Tibial nerve (tissue), 4 donors: ENCODE measurements at regions not wholly inside any gene's neighbourhood (a gene's known extent, or its start where the extent isn't known, plus 50 kb on each side); places are given as distances from the start of the nearest gene placed in this dataset.

Experiments
- DNase-seq, 2 donors: peaks; one replicate each; pipeline ENCODE4 v3.0.0-alpha.2; 2019; ENCODE audit warnings: low spot score in 2 of 2
- H3K27ac ChIP-seq, 4 donors: fragments of 200-600 bp; sonication (generic) in 3 of 4; one replicate each; pipeline ENCODE4 v1.5.1; 2017 to 2019; ENCODE audit warnings: mild to moderate bottlenecking in 1 of 4
- H3K27me3 ChIP-seq, 2 donors: fragments of 200-600 bp; sonication (generic) in 1 of 2; one replicate each; pipeline versions ENCODE4 v1.5.1 to v1.6.0; 2017 to 2019
- H3K36me3 ChIP-seq, 3 donors: fragments of 200-600 bp; sonication (generic); one replicate each; pipeline ENCODE4 v1.5.1; 2018 to 2019
- H3K4me1 ChIP-seq, 4 donors: fragments of 200-600 bp; sonication (generic) in 3 of 4; one replicate each; pipeline ENCODE4 v1.5.1; 2017 to 2019
- H3K4me3 ChIP-seq, 4 donors: fragments of 200-600 bp; sonication (generic) in 3 of 4; one replicate each; pipeline ENCODE4 v1.5.1; 2017 to 2019; ENCODE audit warnings: mild to moderate bottlenecking in 1 of 4, moderate library complexity in 1 of 4
- H3K9me3 ChIP-seq, 4 donors: fragments of 200-600 bp; sonication (generic) in 3 of 4; one replicate each; pipeline ENCODE4 v1.5.1; 2017 to 2019
- EP300 ChIP-seq, 2 donors: sonication (generic); formaldehyde crosslinking; IDR thresholded peaks; one replicate each; pipeline ENCODE4 v1.6.1; 2017; ENCODE audit warnings: antibody characterized with exemption in 2 of 2, mild to moderate bottlenecking in 1 of 2
- POLR2A ChIP-seq, 2 donors: fragments of 450-650 bp; IDR thresholded peaks; one replicate each; pipeline ENCODE4 v1.6.1; 2017; ENCODE audit warnings: antibody characterized with exemption in 2 of 2, mild to moderate bottlenecking in 2 of 2, moderate library complexity in 2 of 2
- WGBS, 2 donors: methylation state at CpG; one replicate each; pipeline ENCODE4 v1.1.5; 2018; 5-methylcytosine and 5-hydroxymethylcytosine counted together
- TF ChIP-seq, protein P1 (sequence below), 5 experiments: fragments of 200-600 bp in 3 of 5; fragments of 450-650 bp in 2 of 5; sonication (generic) in 3 of 5; IDR thresholded peaks; one replicate each; pipeline ENCODE4 v1.5.1; 2016 to 2019; ENCODE audit warnings: antibody characterized with exemption in 5 of 5, mild to moderate bottlenecking in 3 of 5, moderate library complexity in 2 of 5

DNA sequence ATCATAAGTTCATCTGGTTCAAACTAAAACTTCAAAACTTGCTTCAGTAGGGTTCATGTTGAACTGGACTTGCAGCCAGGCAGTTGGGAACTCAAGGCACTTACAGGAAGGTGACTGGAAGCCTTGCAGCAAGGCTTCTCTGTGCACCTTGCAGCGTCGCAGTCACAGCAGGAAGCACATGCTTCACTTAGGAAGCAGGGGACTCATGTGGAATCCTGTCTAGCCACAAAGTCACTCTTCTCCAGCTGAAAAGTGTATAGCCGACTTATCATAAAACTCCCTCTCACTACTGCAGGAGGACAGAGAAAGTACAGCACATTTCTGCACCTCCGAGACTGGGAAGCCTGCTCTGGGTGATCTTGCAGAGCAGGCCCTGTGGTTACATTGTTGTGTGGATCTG lies 114.0 kb upstream of the PRB2 start:
- Histone ChIP-seq H3K27ac (no peak overlapping the region), H3K36me3 (no peaks in the 10 kb centered on the region), H3K4me3 (no peak overlapping the region), H3K4me1 (no peaks in the 10 kb centered on the region), H3K9me3 (no peaks in the 10 kb centered on the region), H3K27me3 (no peaks in the 10 kb centered on the region)
- no peak for DNase-seq
- 60 to 64% methylated on average over 4 of the region's 4 CpGs for WGBS, 2 donors
- TF ChIP-seq, protein P1, sequence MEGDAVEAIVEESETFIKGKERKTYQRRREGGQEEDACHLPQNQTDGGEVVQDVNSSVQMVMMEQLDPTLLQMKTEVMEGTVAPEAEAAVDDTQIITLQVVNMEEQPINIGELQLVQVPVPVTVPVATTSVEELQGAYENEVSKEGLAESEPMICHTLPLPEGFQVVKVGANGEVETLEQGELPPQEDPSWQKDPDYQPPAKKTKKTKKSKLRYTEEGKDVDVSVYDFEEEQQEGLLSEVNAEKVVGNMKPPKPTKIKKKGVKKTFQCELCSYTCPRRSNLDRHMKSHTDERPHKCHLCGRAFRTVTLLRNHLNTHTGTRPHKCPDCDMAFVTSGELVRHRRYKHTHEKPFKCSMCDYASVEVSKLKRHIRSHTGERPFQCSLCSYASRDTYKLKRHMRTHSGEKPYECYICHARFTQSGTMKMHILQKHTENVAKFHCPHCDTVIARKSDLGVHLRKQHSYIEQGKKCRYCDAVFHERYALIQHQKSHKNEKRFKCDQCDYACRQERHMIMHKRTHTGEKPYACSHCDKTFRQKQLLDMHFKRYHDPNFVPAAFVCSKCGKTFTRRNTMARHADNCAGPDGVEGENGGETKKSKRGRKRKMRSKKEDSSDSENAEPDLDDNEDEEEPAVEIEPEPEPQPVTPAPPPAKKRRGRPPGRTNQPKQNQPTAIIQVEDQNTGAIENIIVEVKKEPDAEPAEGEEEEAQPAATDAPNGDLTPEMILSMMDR (IDR thresholded peaks at IDR 0.05) = no peak
- TF ChIP-seq POLR2A (IDR thresholded peaks at IDR 0.05) = no peak
- TF ChIP-seq EP300 (IDR thresholded peaks at IDR 0.05) = no peak

GRCh38 chr12:11510671-11511070 lies 115.3 kb upstream of the PRB2 start:
- TF ChIP-seq, protein P1 (IDR thresholded peaks at IDR 0.05) = no peak
- TF ChIP-seq POLR2A (IDR thresholded peaks at IDR 0.05) = no peak
- no peak for TF ChIP-seq EP300 (IDR thresholded peaks at IDR 0.05)
- no peaks in the 10 kb centered on the region for H3K27me3 ChIP-seq
- H3K36me3 ChIP-seq = no peaks in the 10 kb centered on the region
- H3K4me1 ChIP-seq = no peaks in the 10 kb centered on the region
- H3K9me3 ChIP-seq = no peaks in the 10 kb centered on the region
- WGBS, 2 donors = 73 to 83% methylated on average over 1 of the region's 1 CpG
- no peak overlapping the region for H3K27ac ChIP-seq
- no peak for DNase-seq
- no peak overlapping the region for H3K4me3 ChIP-seq

- Histone ChIP-seq H3K4me3 (no peak overlapping the region), H3K36me3 (no peaks in the 10 kb centered on the region), H3K27ac (no peak overlapping the region), H3K9me3 (no peaks in the 10 kb centered on the region), H3K27me3 (no peaks in the 10 kb centered on the region), H3K4me1 (no peaks in the 10 kb centered on the region)
- TF ChIP-seq POLR2A (IDR thresholded peaks at IDR 0.05) = no peak
- TF ChIP-seq EP300 (IDR thresholded peaks at IDR 0.05) = no peak
- TF ChIP-seq, protein P1 (IDR thresholded peaks at IDR 0.05) = no peak
- DNase-seq = no peak
- whole genome bisulfite sequencing, 2 donors = 34 to 51% methylated on average over 4 of the region's 4 CpGs
These were observed 117.9 kb upstream of the PRB2 start for GRCh38 chr12:11513288-11513687.

DNA sequence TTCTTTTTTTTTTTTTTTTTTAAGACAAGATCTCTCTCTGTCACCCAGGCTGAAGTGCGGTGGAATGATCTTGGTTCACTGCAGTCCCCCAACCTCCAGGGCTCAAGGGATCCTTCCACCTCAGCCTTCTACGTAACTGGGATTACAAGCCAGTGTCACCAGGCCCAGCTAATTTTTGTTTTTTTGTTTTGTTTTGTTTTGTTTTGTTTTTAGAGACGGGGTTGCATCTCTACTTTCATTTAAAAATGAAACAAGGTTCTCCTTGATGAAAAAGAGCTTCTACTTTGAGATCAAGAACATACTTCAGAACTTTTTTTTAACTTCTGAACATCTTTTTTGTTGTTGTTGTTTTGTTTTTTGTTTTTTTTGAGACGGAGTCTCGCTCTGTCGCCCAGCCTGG lies 121.7 kb upstream of the PRB2 start:
- H3K4me3 ChIP-seq = no peak overlapping the region
- H3K36me3 ChIP-seq = no peaks in the 10 kb centered on the region
- 83 to 85% methylated on average over 6 of the region's 6 CpGs for WGBS, 2 donors
- no peaks in the 10 kb centered on the region for H3K9me3 ChIP-seq
- H3K27me3 ChIP-seq = no peaks in the 10 kb centered on the region
- H3K4me1 ChIP-seq = no peaks in the 10 kb centered on the region
- no peak overlapping the region for H3K27ac ChIP-seq
- DNase-seq = no peak
- TF ChIP-seq POLR2A (IDR thresholded peaks at IDR 0.05) = no peak

- no peak for DNase-seq
- no peak for TF ChIP-seq EP300 (IDR thresholded peaks at IDR 0.05)
- TF ChIP-seq, protein P1 (IDR thresholded peaks at IDR 0.05) = no peak
- 48 to 54% methylated on average over 1 of the region's 1 CpG for WGBS, 2 donors
- Histone ChIP-seq H3K27me3 (no peaks in the 10 kb centered on the region), H3K27ac (no peak overlapping the region), H3K4me3 (no peak overlapping the region), H3K36me3 (no peaks in the 10 kb centered on the region), H3K9me3 (no peaks in the 10 kb centered on the region), H3K4me1 (no peaks in the 10 kb centered on the region)
These were observed 125.0 kb upstream of the ETV6 start for GRCh38 chr12:11524446-11524845.

DNA sequence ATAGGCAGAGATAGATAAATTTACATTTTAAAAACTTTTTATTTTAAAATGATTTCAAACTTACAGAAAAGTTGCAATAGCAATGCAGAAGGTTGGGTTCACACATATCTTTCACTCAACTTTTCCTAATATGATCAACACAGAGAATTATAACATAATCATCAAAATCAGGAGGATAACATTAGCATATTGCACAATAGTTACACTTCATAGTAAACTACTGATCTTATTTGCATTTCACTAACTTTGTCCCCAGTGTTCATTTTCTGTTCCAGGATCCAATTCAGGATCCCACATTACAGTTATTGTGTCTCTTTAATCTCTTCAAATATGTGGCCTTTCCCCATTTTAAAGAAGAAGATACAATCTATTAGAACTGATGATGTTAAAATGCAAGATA lies 115.4 kb upstream of the ETV6 start:
- Histone ChIP-seq H3K4me1 (no peaks in the 10 kb centered on the region), H3K27ac (no peak overlapping the region), H3K4me3 (no peak overlapping the region), H3K36me3 (no peaks in the 10 kb centered on the region), H3K27me3 (no peaks in the 10 kb centered on the region), H3K9me3 (peaks cover 0 to 3% (median 0%) of the 10 kb centered on the region in 4 donors)
- no peak for DNase-seq
- TF ChIP-seq, protein P1 (IDR thresholded peaks at IDR 0.05) = no peak
- no peak for TF ChIP-seq POLR2A (IDR thresholded peaks at IDR 0.05)
- TF ChIP-seq EP300 (IDR thresholded peaks at IDR 0.05) = no peak
